K562 (cell line): ENCODE measurements at regions not wholly inside any gene's neighbourhood (a gene's known extent, or its start where the extent isn't known, plus 50 kb on each side); places are given as distances from the start of the nearest gene placed in this dataset.

Experiments used
- E2F3 ChIP-seq: fragments of 250-450 bp; sonication (Bioruptor Pico); IDR thresholded peaks from 2 replicates; pipeline ENCODE4 v1.4.0; 2020; ENCODE audit warnings: mild to moderate bottlenecking
- GABPB1 ChIP-seq: sonication (generic); formaldehyde crosslinking; IDR thresholded peaks from 2 replicates; pipeline ENCODE4 v1.8.0; 2022; ENCODE audit warnings: mild to moderate bottlenecking, missing genetic modification reagents
- GTF2F1 ChIP-seq: IDR thresholded peaks from 2 replicates; pipeline ENCODE4 v1.6.1; 2011; ENCODE audit warnings: low read depth, low read length, improper control_type of control experiment
- HDGF ChIP-seq: fragments of 450-650 bp; IDR thresholded peaks from 2 replicates; pipeline ENCODE4 v1.6.1; 2016
- HNRNPL ChIP-seq: fragments of 200-400 bp; formaldehyde crosslinking; IDR thresholded peaks from 2 replicates; pipeline ENCODE4 v1.6.1; 2017; ENCODE audit warnings: low read depth, mild to moderate bottlenecking, low read length
- NR1H2 ChIP-seq: sonication (generic); formaldehyde crosslinking; IDR thresholded peaks from 2 replicates; pipeline ENCODE4 v1.4.0; 2020; ENCODE audit warnings: mild to moderate bottlenecking, missing genetic modification reagents
- POLR2B ChIP-seq: fragments of 450-650 bp; IDR thresholded peaks from 2 replicates; pipeline ENCODE4 v1.6.1; 2018; ENCODE audit warnings: low read depth; ENCODE audit not compliant: partially characterized antibody
- RHOXF2B ChIP-seq: fragments of 250-450 bp; sonication (Bioruptor Pico); conservative IDR thresholded peaks from 2 replicates; pipeline ENCODE4 v1.5.1; 2021
- ZBED1 ChIP-seq: IDR thresholded peaks from 2 replicates; pipeline ENCODE4 v1.6.1; 2014
- ZFPM2 ChIP-seq: fragments of 250-450 bp; sonication (Bioruptor Pico); IDR thresholded peaks from 2 replicates; pipeline ENCODE4 v1.5.1; 2022; ENCODE audit warnings: mild to moderate bottlenecking
- ZKSCAN8 ChIP-seq: fragments of 200-800 bp; sonication (Bioruptor generic); IDR thresholded peaks from 2 replicates; pipeline ENCODE4 v1.6.1; 2016; ENCODE audit warnings: missing genetic modification characterization, missing compliant biosample characterization
- ZNF764 ChIP-seq: fragments of 250-450 bp; sonication (Bioruptor Pico); IDR thresholded peaks from 2 replicates; pipeline ENCODE4 v1.4.0; 2020; ENCODE audit warnings: low read depth, mild to moderate bottlenecking, moderate library complexity
- ZNF79 ChIP-seq: fragments of 250-450 bp; sonication (Bioruptor Pico); IDR thresholded peaks from 2 replicates; pipeline ENCODE4 v1.4.0; 2020; ENCODE audit warnings: low read depth, mild to moderate bottlenecking, moderate library complexity
- TF ChIP-seq, protein P1 (sequence below): fragments of 450-650 bp; IDR thresholded peaks from 2 replicates; pipeline ENCODE4 v1.6.1; 2016; ENCODE audit warnings: mild to moderate bottlenecking
- TF ChIP-seq, protein P2 (sequence below): sonication (generic); formaldehyde crosslinking; IDR thresholded peaks from 2 replicates; pipeline ENCODE4 v1.8.0; 2022; ENCODE audit warnings: mild to moderate bottlenecking, missing genetic modification reagents
- TF ChIP-seq, protein P3 (sequence below), 2 experiments: IDR thresholded peaks in 1 of 2; conservative IDR thresholded peaks in 1 of 2; 2 replicates each; pipeline ENCODE4 v1.6.1; 2016; ENCODE audit warnings: low read depth in 2 of 2, mild to moderate bottlenecking in 1 of 2, missing compliant biosample characterization in 1 of 2, missing genetic modification characterization in 1 of 2, moderate library complexity in 1 of 2
- TF ChIP-seq, protein P4 (sequence below): sonication (generic); formaldehyde crosslinking; IDR thresholded peaks from 2 replicates; pipeline ENCODE4 v1.8.0; 2022; ENCODE audit warnings: mild to moderate bottlenecking, missing genetic modification reagents

DNA sequence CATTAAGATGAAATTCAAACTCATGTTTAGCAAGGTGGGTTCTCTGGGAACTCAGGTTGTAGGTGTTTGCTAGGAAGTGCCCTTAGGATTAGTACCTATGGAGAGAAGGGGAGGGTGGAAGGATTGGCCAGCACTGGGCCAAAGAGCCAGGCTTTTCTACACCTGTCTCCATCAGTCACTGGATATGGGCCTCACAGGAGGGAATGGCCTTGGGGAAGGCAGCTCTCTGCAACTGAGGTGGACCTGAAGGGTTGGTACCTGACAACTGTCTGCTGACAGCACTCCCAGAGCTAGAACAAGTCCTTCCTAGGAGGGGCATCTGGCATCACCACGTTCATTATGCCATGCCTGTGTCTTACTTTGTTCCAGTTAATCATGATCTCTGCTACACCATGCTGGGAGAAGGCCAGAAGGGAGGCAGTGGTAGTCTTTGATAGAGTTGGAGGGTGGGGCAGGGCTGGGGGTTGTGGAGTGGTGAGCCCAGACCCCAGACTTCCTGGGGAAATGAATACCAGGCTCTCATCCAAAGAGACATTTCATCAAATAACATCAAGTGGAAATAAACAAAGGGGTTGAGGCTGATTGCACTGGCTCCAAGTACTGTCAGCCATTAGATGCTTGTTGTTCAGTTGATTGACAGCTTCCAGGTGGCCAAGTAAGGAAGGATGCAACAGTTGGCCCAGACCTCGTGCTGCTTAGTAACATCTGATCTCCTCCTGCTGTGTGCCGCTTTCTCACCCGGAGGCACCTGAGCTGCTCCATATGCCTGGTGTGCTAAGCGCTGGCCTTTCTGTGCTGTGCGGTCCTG is 70.6 kb upstream of the PIK3CG start (continued):
- TF ChIP-seq, protein P1, sequence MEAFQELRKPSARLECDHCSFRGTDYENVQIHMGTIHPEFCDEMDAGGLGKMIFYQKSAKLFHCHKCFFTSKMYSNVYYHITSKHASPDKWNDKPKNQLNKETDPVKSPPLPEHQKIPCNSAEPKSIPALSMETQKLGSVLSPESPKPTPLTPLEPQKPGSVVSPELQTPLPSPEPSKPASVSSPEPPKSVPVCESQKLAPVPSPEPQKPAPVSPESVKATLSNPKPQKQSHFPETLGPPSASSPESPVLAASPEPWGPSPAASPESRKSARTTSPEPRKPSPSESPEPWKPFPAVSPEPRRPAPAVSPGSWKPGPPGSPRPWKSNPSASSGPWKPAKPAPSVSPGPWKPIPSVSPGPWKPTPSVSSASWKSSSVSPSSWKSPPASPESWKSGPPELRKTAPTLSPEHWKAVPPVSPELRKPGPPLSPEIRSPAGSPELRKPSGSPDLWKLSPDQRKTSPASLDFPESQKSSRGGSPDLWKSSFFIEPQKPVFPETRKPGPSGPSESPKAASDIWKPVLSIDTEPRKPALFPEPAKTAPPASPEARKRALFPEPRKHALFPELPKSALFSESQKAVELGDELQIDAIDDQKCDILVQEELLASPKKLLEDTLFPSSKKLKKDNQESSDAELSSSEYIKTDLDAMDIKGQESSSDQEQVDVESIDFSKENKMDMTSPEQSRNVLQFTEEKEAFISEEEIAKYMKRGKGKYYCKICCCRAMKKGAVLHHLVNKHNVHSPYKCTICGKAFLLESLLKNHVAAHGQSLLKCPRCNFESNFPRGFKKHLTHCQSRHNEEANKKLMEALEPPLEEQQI, result no peak
- TF ChIP-seq ZKSCAN8 (CRISPR knock-in tag) (no peak), POLR2B (peak; percentile 44), ZNF764 (CRISPR knock-in tag) (no peak), GTF2F1 (no peak), NR1H2 (no peak), RHOXF2B (0 out of 2 replicates have a peak, but pooled peaks have one; percentile 68), ZNF79 (no peak), GABPB1 (CRISPR knock-in tag) (no peak), ZBED1 (0 out of 2 replicates have a peak, but pooled peaks have one; percentile 25), HDGF (no peak), ZFPM2 (CRISPR knock-in tag) (no peak), HNRNPL (no peak), E2F3 (CRISPR knock-in tag) (no peak)
- TF ChIP-seq, protein P2, sequence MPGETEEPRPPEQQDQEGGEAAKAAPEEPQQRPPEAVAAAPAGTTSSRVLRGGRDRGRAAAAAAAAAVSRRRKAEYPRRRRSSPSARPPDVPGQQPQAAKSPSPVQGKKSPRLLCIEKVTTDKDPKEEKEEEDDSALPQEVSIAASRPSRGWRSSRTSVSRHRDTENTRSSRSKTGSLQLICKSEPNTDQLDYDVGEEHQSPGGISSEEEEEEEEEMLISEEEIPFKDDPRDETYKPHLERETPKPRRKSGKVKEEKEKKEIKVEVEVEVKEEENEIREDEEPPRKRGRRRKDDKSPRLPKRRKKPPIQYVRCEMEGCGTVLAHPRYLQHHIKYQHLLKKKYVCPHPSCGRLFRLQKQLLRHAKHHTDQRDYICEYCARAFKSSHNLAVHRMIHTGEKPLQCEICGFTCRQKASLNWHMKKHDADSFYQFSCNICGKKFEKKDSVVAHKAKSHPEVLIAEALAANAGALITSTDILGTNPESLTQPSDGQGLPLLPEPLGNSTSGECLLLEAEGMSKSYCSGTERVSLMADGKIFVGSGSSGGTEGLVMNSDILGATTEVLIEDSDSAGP, result no peak
- TF ChIP-seq, protein P3, sequence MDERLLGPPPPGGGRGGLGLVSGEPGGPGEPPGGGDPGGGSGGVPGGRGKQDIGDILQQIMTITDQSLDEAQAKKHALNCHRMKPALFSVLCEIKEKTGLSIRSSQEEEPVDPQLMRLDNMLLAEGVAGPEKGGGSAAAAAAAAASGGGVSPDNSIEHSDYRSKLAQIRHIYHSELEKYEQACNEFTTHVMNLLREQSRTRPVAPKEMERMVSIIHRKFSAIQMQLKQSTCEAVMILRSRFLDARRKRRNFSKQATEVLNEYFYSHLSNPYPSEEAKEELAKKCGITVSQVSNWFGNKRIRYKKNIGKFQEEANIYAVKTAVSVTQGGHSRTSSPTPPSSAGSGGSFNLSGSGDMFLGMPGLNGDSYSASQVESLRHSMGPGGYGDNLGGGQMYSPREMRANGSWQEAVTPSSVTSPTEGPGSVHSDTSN (CRISPR knock-in tag; IDR thresholded peaks at IDR 0.05; ENCODE audit: low read depth), result 0 out of 2 replicates have a peak, but pooled peaks have one; percentile 47
- TF ChIP-seq, protein P3 (tag; conservative IDR thresholded peaks at IDR 0.05; ENCODE audit: low read depth), result peak; percentile 33; the same call in 1 of the 2 replicates
- TF ChIP-seq, protein P4, sequence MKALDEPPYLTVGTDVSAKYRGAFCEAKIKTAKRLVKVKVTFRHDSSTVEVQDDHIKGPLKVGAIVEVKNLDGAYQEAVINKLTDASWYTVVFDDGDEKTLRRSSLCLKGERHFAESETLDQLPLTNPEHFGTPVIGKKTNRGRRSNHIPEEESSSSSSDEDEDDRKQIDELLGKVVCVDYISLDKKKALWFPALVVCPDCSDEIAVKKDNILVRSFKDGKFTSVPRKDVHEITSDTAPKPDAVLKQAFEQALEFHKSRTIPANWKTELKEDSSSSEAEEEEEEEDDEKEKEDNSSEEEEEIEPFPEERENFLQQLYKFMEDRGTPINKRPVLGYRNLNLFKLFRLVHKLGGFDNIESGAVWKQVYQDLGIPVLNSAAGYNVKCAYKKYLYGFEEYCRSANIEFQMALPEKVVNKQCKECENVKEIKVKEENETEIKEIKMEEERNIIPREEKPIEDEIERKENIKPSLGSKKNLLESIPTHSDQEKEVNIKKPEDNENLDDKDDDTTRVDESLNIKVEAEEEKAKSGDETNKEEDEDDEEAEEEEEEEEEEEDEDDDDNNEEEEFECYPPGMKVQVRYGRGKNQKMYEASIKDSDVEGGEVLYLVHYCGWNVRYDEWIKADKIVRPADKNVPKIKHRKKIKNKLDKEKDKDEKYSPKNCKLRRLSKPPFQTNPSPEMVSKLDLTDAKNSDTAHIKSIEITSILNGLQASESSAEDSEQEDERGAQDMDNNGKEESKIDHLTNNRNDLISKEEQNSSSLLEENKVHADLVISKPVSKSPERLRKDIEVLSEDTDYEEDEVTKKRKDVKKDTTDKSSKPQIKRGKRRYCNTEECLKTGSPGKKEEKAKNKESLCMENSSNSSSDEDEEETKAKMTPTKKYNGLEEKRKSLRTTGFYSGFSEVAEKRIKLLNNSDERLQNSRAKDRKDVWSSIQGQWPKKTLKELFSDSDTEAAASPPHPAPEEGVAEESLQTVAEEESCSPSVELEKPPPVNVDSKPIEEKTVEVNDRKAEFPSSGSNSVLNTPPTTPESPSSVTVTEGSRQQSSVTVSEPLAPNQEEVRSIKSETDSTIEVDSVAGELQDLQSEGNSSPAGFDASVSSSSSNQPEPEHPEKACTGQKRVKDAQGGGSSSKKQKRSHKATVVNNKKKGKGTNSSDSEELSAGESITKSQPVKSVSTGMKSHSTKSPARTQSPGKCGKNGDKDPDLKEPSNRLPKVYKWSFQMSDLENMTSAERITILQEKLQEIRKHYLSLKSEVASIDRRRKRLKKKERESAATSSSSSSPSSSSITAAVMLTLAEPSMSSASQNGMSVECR, result no peak
